ENCODE measurements at regions not wholly inside any gene's neighbourhood (a gene's known extent, or its start where the extent isn't known, plus 50 kb on each side); places are given as distances from the start of the nearest gene placed in this dataset.

DNA sequence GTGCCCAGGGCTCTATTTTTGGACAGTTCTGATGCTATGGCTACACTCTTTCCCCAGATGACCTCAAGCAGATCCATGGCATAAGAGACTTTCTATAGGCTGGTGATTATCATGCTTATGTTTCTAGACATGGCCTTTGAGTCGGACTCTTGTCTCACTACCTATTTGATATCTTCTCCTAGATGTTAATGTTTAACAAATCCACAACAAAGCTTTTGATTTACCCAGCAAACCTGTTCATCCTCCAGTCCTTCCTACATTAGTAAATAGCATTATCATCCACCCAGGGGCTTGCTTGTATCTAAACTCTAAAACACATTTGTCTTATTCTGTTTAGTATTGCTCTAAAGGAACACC is 188.7 kb downstream of the CSNK2A3 start:
- Histone ChIP-seq H3K79me1 (ENCODE audit: low read depth, low read length) (no peaks in the 10 kb centered on the region), H4K20me1 (replicated peaks in 1 of 2; ENCODE audit: control insufficient read depth in 1 of 2, insufficient read depth in 2 of 2, low read length in 2 of 2) (no peaks in the 10 kb centered on the region), H3K4me2 (ENCODE audit: insufficient read depth in 1 of 2, low read depth in 2 of 2, low read length in 2 of 2) (no peak overlapping the region), H3K27ac (ENCODE audit: low read depth, low read length) (no peak overlapping the region), H3K14ac (ENCODE audit: insufficient read length) (no peak overlapping the region), H2AK5ac (ENCODE audit: low read depth, low read length) (no peak overlapping the region), H3K9ac (replicated peaks in 1 of 4; ENCODE audit: extremely low read depth in 1 of 4, low read depth in 3 of 4, low read length in 3 of 4) (no peak overlapping the region), H2BK120ac (replicated peaks; ENCODE audit: low read depth, low read length) (no peak overlapping the region), H3K23me2 (ENCODE audit: low read depth, low read length) (no peaks in the 10 kb centered on the region), H4K91ac (replicated peaks; ENCODE audit: insufficient read length, low read length) (no peak overlapping the region), H4K8ac (ENCODE audit: extremely low read depth, insufficient read depth, low read length) (no peak overlapping the region), H3K4me1 (replicated peaks in 1 of 4; ENCODE audit: control insufficient read depth in 3 of 4, insufficient read depth in 4 of 4, low read length in 3 of 4) (peaks cover 0 to 2% (median 0%) of the 10 kb centered on the region in 4 experiments; a peak in 1 of 7 replicates), H2BK15ac (ENCODE audit: low read length) (no peak overlapping the region), H3K36me3 (ENCODE audit: control insufficient read depth in 2 of 4, insufficient read depth in 4 of 4, low read length in 3 of 4) (no peaks in the 10 kb centered on the region), H2BK20ac (ENCODE audit: low read length) (no peak overlapping the region), H3K23ac (ENCODE audit: insufficient read length) (no peak overlapping the region), H3K4me3 (ENCODE audit: extremely low read depth in 1 of 4, insufficient read depth in 2 of 4, low read depth in 3 of 4, low read length in 4 of 4) (no peak overlapping the region), H3K27me3 (replicated peaks in 1 of 4; ENCODE audit: control insufficient read depth in 3 of 4, extremely low read depth in 1 of 4, insufficient read depth in 3 of 4, low read length in 3 of 4) (peaks cover 0 to 2% (median 0%) of the 10 kb centered on the region in 4 experiments; a peak in 2 of 7 replicates), H4K5ac (ENCODE audit: insufficient read length, low read depth, low read length) (no peak overlapping the region), H3K4ac (replicated peaks; ENCODE audit: insufficient read length, low read depth, low read length) (no peak overlapping the region), H2BK12ac (ENCODE audit: low read depth, low read length) (no peak overlapping the region), H3K9me3 (ENCODE audit: insufficient read depth in 2 of 2, low read depth in 1 of 2, low read length in 1 of 2) (no peaks in the 10 kb centered on the region), H2BK5ac (ENCODE audit: low read depth, low read length) (no peak overlapping the region), H3K56ac (replicated peaks; ENCODE audit: insufficient read length, low read depth, low read length) (no peak overlapping the region), H3K18ac (ENCODE audit: extremely low read depth, low read length) (no peak overlapping the region), H3K79me2 (ENCODE audit: control insufficient read depth in 1 of 2, insufficient read depth in 2 of 2, low read length in 2 of 2) (no peaks in the 10 kb centered on the region), H2AFZ (ENCODE audit: low read length) (no peak overlapping the region)
- ChIA-PET POLR2A (ENCODE audit: partially characterized antibody) (no interaction called here), CTCF (ENCODE audit: partially characterized antibody) (interaction anchor here (0.7 to 2.6 kb wide), 12 partner anchors 9 to 137 kb away, joined by 3 to 25 read pairs (median 4); no protein-coding TSS in a partner anchor)
- TF ChIP-seq EP300 (IDR thresholded peaks at IDR 0.05; ENCODE audit: borderline replicate concordance in 1 of 2, low read depth in 2 of 2, low read length in 2 of 2) (no peak), BRCA1 (IDR thresholded peaks at IDR 0.05; ENCODE audit: low read depth, low read length) (no peak), BCL11A (IDR thresholded peaks at IDR 0.05; ENCODE audit: low read depth in 2 of 2, low read length in 2 of 2) (no peak), TCF12 (IDR thresholded peaks at IDR 0.05; ENCODE audit: low read depth, low read length) (no peak), SP2 (IDR thresholded peaks at IDR 0.05; ENCODE audit: low read length) (no peak), KDM5A (IDR thresholded peaks at IDR 0.05; ENCODE audit: low read length) (no peak), NRF1 (IDR thresholded peaks at IDR 0.05; ENCODE audit: low read depth, low read length) (no peak), KDM1A (IDR thresholded peaks at IDR 0.05; ENCODE audit: borderline replicate concordance, low read length) (no peak), GABPA (IDR thresholded peaks at IDR 0.05; ENCODE audit: borderline replicate concordance, insufficient read depth, low read length) (no peak), SAP30 (IDR thresholded peaks at IDR 0.05; ENCODE audit: insufficient read depth, insufficient replicate concordance, low read length) (no peak), JUND (IDR thresholded peaks at IDR 0.05; ENCODE audit: low read length) (no peak), JUN (IDR thresholded peaks at IDR 0.05; ENCODE audit: low read depth, low read length) (no peak), HDAC6 (IDR thresholded peaks at IDR 0.05; ENCODE audit: low read depth, low read length) (no peak), SIX5 (IDR thresholded peaks at IDR 0.05; ENCODE audit: low read depth, low read length) (no peak), TAF1 (IDR thresholded peaks at IDR 0.05; ENCODE audit: low read depth, low read length) (no peak)
- DNase-seq (ENCODE audit: low read depth in 1 of 2, low spot score in 2 of 2) (no peak), FAIRE-seq (no peak)
- 87% methylated on average over 1 of the region's 1 CpG; no CpG with 5 or more reads in 1 of the 2 experiments for WGBS, 2 experiments (ENCODE audit: extremely low coverage in 1 of 2, insufficient coverage in 1 of 2, insufficient read length in 1 of 2, insufficient replicate concordance in 2 of 2, low coverage in 1 of 2, low lambda C conversion rate in 2 of 2, missing lambda C conversion rate in 1 of 2)

Measured in H1 (cell line).